ENCODE measurements at regions not wholly inside any gene's neighbourhood (a gene's known extent, or its start where the extent isn't known, plus 50 kb on each side); places are given as distances from the start of the nearest gene placed in this dataset.

- Mint-ChIP-seq H3K4me1 (no peaks in the 10 kb centered on the region), H3K36me3 (ENCODE audit: low read depth) (no peaks in the 10 kb centered on the region), H3K4me3 (no peak overlapping the region), H3K9me3 (peaks cover 9% of the 10 kb centered on the region), H3K27ac (no peak overlapping the region), H3K27me3 (no peaks in the 10 kb centered on the region)
- ATAC-seq (replicated peaks) = no peak
Observed at GRCh38 chr14:85316701-85317410, 213.1 kb upstream of the FLRT2 start.

- Mint-ChIP-seq H3K27me3 (no peaks in the 10 kb centered on the region), H3K9me3 (peaks cover 11% of the 10 kb centered on the region), H3K4me3 (no peak overlapping the region), H3K36me3 (ENCODE audit: low read depth) (no peaks in the 10 kb centered on the region), H3K4me1 (no peaks in the 10 kb centered on the region), H3K27ac (no peak overlapping the region)
- no peak for ATAC-seq (replicated peaks)
Observed at GRCh38 chr14:85317491-85318021, 212.4 kb upstream of the FLRT2 start.

- ATAC-seq (replicated peaks) = no peak
- H3K4me1 Mint-ChIP-seq = no peaks in the 10 kb centered on the region
- no peaks in the 10 kb centered on the region for H3K27me3 Mint-ChIP-seq
- H3K27ac Mint-ChIP-seq = no peak overlapping the region
- no peaks in the 10 kb centered on the region for H3K36me3 Mint-ChIP-seq (ENCODE audit: low read depth)
- peaks cover 14% of the 10 kb centered on the region for H3K9me3 Mint-ChIP-seq
- H3K4me3 Mint-ChIP-seq = no peak overlapping the region
Observed at GRCh38 chr14:85319101-85319500, 210.8 kb upstream of the FLRT2 start.

GRCh38 chr14:85319998-85320630, 209.8 kb upstream of the FLRT2 start:
- Mint-ChIP-seq H3K4me1 (no peaks in the 10 kb centered on the region), H3K9me3 (peaks cover 14% of the 10 kb centered on the region), H3K27ac (no peak overlapping the region), H3K27me3 (no peaks in the 10 kb centered on the region), H3K36me3 (ENCODE audit: low read depth) (no peaks in the 10 kb centered on the region), H3K4me3 (no peak overlapping the region)
- no peak for ATAC-seq (replicated peaks)

- no peaks in the 10 kb centered on the region for H3K4me1 Mint-ChIP-seq
Observed at GRCh38 chr14:85325134-85326017, 204.6 kb upstream of the FLRT2 start.

GRCh38 chr14:85332401-85332800, 197.5 kb upstream of the FLRT2 start:
- no peaks in the 10 kb centered on the region for H3K27me3 Mint-ChIP-seq
- no peak for ATAC-seq (replicated peaks)
- H3K9me3 Mint-ChIP-seq = peaks cover 3% of the 10 kb centered on the region
- no peaks in the 10 kb centered on the region for H3K36me3 Mint-ChIP-seq (ENCODE audit: low read depth)
- H3K27ac Mint-ChIP-seq = no peak overlapping the region
- no peaks in the 10 kb centered on the region for H3K4me1 Mint-ChIP-seq
- H3K4me3 Mint-ChIP-seq = no peak overlapping the region

More at GRCh38 chr14:85325134-85326017, 204.6 kb upstream of the FLRT2 start:
- Mint-ChIP-seq H3K27me3 (no peaks in the 10 kb centered on the region), H3K9me3 (peaks cover 10% of the 10 kb centered on the region), H3K27ac (no peak overlapping the region), H3K36me3 (ENCODE audit: low read depth) (no peaks in the 10 kb centered on the region), H3K4me3 (no peak overlapping the region)
- ATAC-seq (replicated peaks) = no peak

GRCh38 chr14:85333313-85333712, 196.6 kb upstream of the FLRT2 start:
- Mint-ChIP-seq H3K9me3 (peaks cover 3% of the 10 kb centered on the region), H3K4me1 (no peaks in the 10 kb centered on the region), H3K36me3 (ENCODE audit: low read depth) (no peaks in the 10 kb centered on the region), H3K27ac (no peak overlapping the region), H3K27me3 (no peaks in the 10 kb centered on the region), H3K4me3 (no peak overlapping the region)
- no peak for ATAC-seq (replicated peaks)

- Mint-ChIP-seq H3K27ac (no peak overlapping the region), H3K4me3 (no peak overlapping the region), H3K27me3 (no peaks in the 10 kb centered on the region), H3K36me3 (ENCODE audit: low read depth) (no peaks in the 10 kb centered on the region), H3K9me3 (peaks cover 3% of the 10 kb centered on the region), H3K4me1 (no peaks in the 10 kb centered on the region)
- no peak for ATAC-seq (replicated peaks)
Observed at GRCh38 chr14:85333841-85334240, 196.1 kb upstream of the FLRT2 start.

GRCh38 chr14:85334316-85334715, 195.6 kb upstream of the FLRT2 start:
- ATAC-seq (replicated peaks) = no peak
- Mint-ChIP-seq H3K27me3 (no peaks in the 10 kb centered on the region), H3K27ac (no peak overlapping the region), H3K36me3 (ENCODE audit: low read depth) (no peaks in the 10 kb centered on the region), H3K4me3 (no peak overlapping the region), H3K9me3 (peaks cover 3% of the 10 kb centered on the region), H3K4me1 (no peaks in the 10 kb centered on the region)

GRCh38 chr14:85336257-85336656, 193.7 kb upstream of the FLRT2 start:
- Mint-ChIP-seq H3K27ac (no peak overlapping the region), H3K27me3 (no peaks in the 10 kb centered on the region), H3K4me3 (no peak overlapping the region), H3K9me3 (peaks cover 3% of the 10 kb centered on the region), H3K4me1 (no peaks in the 10 kb centered on the region), H3K36me3 (ENCODE audit: low read depth) (no peaks in the 10 kb centered on the region)
- ATAC-seq (replicated peaks) = no peak

- ATAC-seq (replicated peaks) = no peak
- H3K9me3 Mint-ChIP-seq = peaks cover 3% of the 10 kb centered on the region
- H3K4me3 Mint-ChIP-seq = no peak overlapping the region
- H3K36me3 Mint-ChIP-seq (ENCODE audit: low read depth) = no peaks in the 10 kb centered on the region
- H3K27me3 Mint-ChIP-seq = no peaks in the 10 kb centered on the region
- no peaks in the 10 kb centered on the region for H3K4me1 Mint-ChIP-seq
- H3K27ac Mint-ChIP-seq = no peak overlapping the region
Observed at GRCh38 chr14:85336817-85337216, 193.1 kb upstream of the FLRT2 start.

- Mint-ChIP-seq H3K4me3 (no peak overlapping the region), H3K27me3 (no peaks in the 10 kb centered on the region), H3K4me1 (no peaks in the 10 kb centered on the region), H3K9me3 (peaks cover under 1% of the 10 kb centered on the region), H3K27ac (no peak overlapping the region), H3K36me3 (ENCODE audit: low read depth) (no peaks in the 10 kb centered on the region)
- ATAC-seq (replicated peaks) = no peak
Observed at GRCh38 chr14:85338895-85339294, 191.0 kb upstream of the FLRT2 start.

- H3K4me1 Mint-ChIP-seq = no peaks in the 10 kb centered on the region
- H3K27me3 Mint-ChIP-seq = no peaks in the 10 kb centered on the region
- no peak overlapping the region for H3K4me3 Mint-ChIP-seq
- no peaks in the 10 kb centered on the region for H3K36me3 Mint-ChIP-seq (ENCODE audit: low read depth)
- ATAC-seq (replicated peaks) = no peak
- peaks cover 3% of the 10 kb centered on the region for H3K9me3 Mint-ChIP-seq
- no peak overlapping the region for H3K27ac Mint-ChIP-seq
Observed at GRCh38 chr14:85342858-85343607, 186.9 kb upstream of the FLRT2 start.

GRCh38 chr14:85344171-85344570, 185.8 kb upstream of the FLRT2 start:
- no peaks in the 10 kb centered on the region for H3K27me3 Mint-ChIP-seq
- H3K4me1 Mint-ChIP-seq = no peaks in the 10 kb centered on the region
- H3K9me3 Mint-ChIP-seq = peaks cover 3% of the 10 kb centered on the region
- no peak overlapping the region for H3K4me3 Mint-ChIP-seq
- H3K36me3 Mint-ChIP-seq (ENCODE audit: low read depth) = no peaks in the 10 kb centered on the region
- no peak overlapping the region for H3K27ac Mint-ChIP-seq
- no peak for ATAC-seq (replicated peaks)
